ENCODE measurements at regions not wholly inside any gene's neighbourhood (a gene's known extent, or its start where the extent isn't known, plus 50 kb on each side); places are given as distances from the start of the nearest gene placed in this dataset.

GRCh38 chr9:109923806-109924205 is 143.8 kb downstream of the PALM2AKAP2 start:
- TF ChIP-seq CTCF (IDR thresholded peaks at IDR 0.05) (no peak), POLR2A (IDR thresholded peaks at IDR 0.05) (no peak)
